KBM-7 (cell line): ENCODE measurements at regions not wholly inside any gene's neighbourhood (a gene's known extent, or its start where the extent isn't known, plus 50 kb on each side); places are given as distances from the start of the nearest gene placed in this dataset.
"Not testable (repeated sequence)": the region's sequence is repeated elsewhere in the genome, so short reads cannot be mapped to it uniquely, and the experiment has no call there.

Source experiments
- DNase-seq: peaks from one replicate; pipeline ENCODE4 v3.0.0-alpha.2; 2015
- in situ Hi-C: fragments of 300-500 bp; cut with MboI; formaldehyde crosslinking; loops from 2 replicates; pipeline ENCODE4 v1.14.3; 2020; ENCODE audit warnings: low sequenced_read_pairs, low pct_unique_long_range_greater_than_20kb, mixed read lengths

- DNase-seq, result no peak
- in situ Hi-C loops, result no loop called here
These were observed 136.3 kb upstream of the PRR20G start for GRCh38 chr3:127423856-127424765.

GRCh38 chr3:127422663-127423375 is 135.0 kb upstream of the PRR20G start:
- DNase-seq, result no peak

DNA sequence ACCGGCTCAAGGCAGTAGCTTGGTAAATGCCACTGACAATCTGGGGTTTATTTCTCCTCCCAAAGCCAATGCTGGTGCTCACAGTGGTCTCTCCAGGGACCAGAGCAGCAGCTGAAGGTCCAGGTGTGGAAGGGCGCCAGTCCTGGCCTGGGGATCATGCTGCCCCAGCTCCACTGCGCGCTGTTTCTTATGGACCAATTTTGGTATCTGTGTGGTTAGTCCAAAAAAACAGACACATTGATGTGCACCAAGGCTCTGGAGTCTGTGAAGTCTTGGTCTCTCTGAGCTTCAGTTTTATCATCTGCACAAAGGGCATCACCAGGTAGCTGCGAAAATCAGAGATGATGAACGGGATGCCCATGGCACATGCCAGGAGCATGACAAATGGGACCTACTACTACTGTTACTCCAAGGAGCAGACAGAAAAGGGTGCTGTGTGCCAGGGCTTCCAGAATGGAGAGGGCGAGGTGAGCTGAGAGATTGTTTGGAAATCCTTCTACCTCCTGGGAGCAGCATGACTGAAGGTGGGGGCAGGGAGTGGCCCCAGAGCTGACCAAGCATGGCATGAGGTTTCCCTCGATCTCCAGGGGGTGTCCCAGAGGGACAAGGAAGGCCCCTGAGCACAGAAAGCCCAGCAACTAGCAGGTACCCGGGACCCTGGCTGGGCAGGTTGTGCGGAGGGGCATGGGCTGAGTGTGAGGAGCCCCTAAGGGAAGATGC is 134.3 kb upstream of the PRR20G start:
- DNase-seq, result no peak

More at GRCh38 chr3:127422663-127423375, 135.0 kb upstream of the PRR20G start:
- in situ Hi-C loops, result no loop called here

GRCh38 chr3:127420829-127421228 is 133.0 kb upstream of the PRR20G start:
- no peak for DNase-seq
- in situ Hi-C loops, result no loop called here

More for the DNA sequence above, 134.3 kb upstream of the PRR20G start:
- in situ Hi-C loops, result no loop called here

DNA sequence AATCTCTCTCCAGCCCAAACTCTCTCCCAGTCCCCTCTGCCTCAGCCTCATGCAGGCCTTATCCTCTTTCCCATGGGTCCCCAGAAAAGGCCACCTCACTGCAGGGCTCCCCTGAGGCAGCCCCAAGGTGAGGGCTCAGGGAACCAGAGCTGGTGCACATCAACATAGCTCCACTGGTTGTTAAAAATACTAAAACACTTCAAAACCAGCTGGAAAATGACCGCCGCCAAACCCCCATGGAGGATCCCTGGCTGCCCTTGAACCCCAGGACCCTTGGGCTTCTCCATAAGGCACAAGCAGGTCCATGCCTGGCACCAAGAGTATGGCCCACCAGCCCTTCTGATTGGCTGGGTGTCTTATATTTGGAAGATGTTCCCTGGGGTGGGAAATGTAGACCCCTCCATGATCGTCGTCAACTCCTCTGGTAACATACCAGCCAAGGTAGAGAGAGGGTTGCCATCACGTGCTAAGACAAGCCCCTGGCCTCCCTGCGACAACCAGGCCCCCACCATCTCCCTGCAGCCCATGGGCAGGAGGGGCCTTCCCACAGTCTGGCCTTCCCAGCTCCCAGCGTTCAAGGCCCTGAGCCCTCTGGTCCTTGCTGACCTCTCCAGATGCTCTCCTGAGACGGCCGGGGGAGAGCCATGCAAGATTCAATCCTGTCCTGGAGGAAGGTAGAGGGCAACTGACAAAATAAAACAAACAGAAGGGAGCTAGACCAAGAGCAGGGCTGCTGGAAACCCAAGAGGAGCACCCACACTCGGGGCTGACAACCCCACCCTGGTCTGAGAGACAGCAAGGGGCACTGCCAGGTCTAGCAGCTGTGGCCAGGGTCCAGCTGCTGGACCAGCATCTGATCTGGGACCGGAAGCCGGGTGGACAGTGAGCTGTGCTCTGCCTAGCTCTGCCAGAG is 132.1 kb upstream of the PRR20G start:
- in situ Hi-C loops, result no loop called here
- no peak for DNase-seq

- in situ Hi-C loops, result no loop called here
- DNase-seq, result no peak
These were observed 131.3 kb upstream of the PRR20G start for GRCh38 chr3:127419182-127419581.

DNA sequence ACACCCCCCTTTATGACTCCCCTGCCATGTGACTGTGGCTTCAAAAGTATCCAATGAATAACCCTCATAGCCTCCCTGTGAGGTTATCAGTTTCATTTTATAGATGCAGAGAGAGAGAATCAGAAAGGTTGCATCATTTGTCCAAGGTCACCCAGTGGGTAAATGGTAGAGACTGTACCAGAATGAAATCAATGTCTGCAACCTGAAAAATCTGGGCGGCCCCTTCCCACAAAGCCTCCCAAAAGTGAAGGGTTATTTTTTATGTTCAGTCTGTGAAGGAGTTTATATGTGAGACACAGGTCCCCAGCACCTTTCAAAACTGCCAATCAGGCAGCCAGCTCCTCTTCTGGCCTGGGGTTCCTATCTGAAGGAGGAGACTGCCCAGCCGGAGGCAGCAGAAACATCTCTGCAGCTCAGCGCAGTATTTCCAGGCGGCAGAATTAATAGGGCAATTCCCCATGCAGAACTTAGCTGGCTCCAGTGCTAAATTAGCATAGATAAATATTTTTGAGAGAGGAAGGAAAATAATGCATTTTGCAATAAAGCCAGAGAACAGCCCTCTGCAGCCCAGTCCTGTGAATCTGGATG is 130.8 kb upstream of the PRR20G start:
- in situ Hi-C loops, result no loop called here
- no peak for DNase-seq

- DNase-seq, result no peak
- in situ Hi-C loops, result no loop called here
These were observed 130.1 kb upstream of the PRR20G start for GRCh38 chr3:127417709-127418559.

- in situ Hi-C loops, result no loop called here
These were observed 126.0 kb upstream of the PRR20G start for GRCh38 chr3:127413871-127414270.

DNA sequence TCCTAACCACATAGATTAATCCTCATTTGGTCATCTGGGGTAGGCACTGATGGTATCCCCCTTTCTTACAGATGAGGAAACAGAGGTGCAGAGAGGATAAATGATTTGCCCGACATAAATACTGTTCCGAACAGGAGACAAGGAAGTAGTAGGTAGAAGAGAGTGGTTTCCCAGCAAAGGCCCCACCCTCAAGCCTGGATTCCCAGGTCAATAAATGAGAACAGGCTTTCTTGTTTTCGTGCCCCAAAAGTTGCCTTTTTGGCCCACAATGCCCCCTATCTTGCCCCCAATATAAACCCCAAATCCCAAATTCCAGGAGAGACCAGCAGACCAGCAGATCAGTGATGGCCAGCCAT is 125.5 kb upstream of the PRR20G start:
- no peak for DNase-seq
- in situ Hi-C loops, result no loop called here

More at GRCh38 chr3:127413871-127414270, 126.0 kb upstream of the PRR20G start:
- DNase-seq, result no peak

- in situ Hi-C loops, result no loop called here
- DNase-seq, result no peak
These were observed 124.9 kb upstream of the PRR20G start for GRCh38 chr3:127412578-127413317.

DNA sequence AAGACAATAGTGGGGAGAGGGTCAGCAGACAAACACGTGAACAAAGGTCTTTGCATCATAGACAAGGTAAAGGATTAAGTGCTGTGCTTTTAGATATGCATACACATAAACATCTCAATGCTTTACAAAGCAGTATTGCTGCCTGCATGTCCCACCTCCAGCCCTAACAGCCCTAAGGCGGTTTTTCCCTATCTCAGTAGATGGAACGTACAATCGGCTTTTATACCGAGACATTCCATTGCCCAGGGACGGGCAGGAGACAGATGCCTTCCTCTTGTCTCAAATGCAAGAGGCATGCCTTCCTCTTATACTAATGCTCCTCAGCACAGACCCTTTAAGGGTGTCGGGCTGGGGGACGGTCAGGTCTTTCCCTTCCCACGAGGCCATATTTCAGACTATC is 124.0 kb upstream of the PRR20G start:
- in situ Hi-C loops, DNase-seq: not testable (repeated sequence)

DNA sequence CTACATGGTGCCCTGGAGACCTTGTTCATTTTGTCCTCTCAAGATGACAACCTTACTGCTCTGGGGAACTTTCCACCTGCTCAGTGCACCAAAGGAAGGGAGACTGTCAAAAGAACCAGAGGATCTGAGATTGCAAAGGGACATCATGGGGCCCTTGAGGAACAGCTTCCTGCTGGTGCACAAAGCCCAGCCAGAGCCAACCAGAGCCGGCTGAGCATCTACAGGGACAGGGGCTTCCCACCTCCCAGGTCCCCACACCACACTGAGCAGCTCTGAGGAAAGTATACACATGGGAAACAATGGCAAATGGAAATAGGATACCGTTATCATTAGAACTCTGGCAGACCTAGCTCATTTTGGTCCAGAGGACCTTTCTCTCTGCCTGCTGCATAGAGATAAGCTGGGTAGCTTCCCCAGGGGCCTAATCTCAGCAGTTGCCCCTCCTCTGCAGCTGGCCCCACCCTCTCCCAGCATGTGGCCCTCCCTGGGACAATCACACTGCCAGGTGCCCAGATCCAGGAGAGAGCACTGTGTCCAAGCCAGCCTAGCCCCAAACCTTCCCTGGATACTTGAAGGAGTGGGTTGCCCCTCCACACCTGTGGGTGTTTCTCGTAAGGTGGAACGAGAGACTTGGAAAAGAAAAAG is 123.4 kb upstream of the PRR20G start:
- no peak for DNase-seq
- in situ Hi-C loops, result no loop called here

- DNase-seq, result no peak
- in situ Hi-C loops, result no loop called here
These were observed 122.8 kb upstream of the PRR20G start for GRCh38 chr3:127410678-127411077.

DNA sequence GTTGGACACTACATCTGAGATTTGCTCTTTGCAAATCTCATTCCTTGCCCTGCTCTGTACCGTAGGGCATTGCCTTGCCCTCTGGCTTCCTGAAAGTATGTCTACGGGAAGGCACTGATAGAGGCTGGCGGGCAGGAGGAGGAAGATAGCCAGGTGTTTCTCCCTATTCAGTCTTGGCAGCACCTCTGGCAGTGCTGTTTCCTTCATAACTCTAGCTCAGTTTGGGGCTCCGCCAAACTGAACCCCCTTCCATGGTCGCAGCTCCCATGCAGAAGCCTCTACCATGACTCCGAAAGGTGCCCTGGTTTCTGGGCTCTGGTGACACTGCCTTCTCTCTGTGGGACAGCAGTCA is 122.3 kb upstream of the PRR20G start:
- DNase-seq, result no peak
- in situ Hi-C loops, result no loop called here

DNA sequence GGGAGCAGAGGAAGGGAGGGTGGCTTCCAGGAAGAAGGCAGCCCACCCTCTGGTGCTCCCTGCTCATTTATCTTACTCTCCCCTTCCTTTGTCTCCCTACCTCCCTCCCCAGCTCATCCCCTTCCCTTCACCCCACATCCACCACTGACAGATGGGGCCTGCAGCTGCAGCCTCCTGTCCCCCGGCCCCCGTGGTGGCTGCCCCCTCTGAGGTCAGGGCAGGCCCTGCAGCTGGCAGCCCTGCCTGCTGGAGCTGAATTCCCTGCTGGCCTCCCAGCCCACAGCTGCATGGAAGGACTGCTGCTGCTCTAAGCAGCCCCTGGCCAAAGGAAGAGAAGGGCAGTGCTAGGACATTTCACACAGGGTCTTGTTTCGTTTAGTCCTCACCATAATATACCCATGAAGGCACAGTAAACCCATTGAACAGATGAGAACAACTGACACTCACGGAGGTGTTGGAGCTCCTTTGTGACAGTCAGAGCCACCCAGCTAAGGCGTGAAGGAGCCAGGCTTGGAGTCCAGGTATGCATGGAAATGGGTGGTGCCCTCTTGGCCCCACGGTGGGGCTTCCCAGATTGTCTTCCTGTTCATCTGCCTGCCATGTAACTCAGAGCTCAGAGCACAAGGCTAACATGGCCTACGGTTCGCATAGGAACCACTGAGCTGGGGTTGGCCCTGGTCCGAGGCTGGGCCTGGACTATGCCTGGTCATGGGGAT is 121.7 kb upstream of the PRR20G start:
- in situ Hi-C loops, result no loop called here
- no peak for DNase-seq
